Tibial artery (tissue), 4 donors: ENCODE measurements at regions not wholly inside any gene's neighbourhood (a gene's known extent, or its start where the extent isn't known, plus 50 kb on each side); places are given as distances from the start of the nearest gene placed in this dataset.

Experiments
- DNase-seq, 2 donors: peaks; one replicate each; pipeline ENCODE4 v3.0.0-alpha.2; 2019
- H3K27ac ChIP-seq, 2 donors: fragments of 200-600 bp; sonication (generic) in 1 of 2; 1 replicate in 1 of 2; 2 replicates in 1 of 2; pipeline ENCODE4 v1.5.1; 2018 to 2019; ENCODE audit warnings: mild to moderate bottlenecking in 1 of 2
- H3K27me3 ChIP-seq, 2 donors: fragments of 200-600 bp; sonication (generic) in 1 of 2; one replicate each; pipeline versions ENCODE4 v1.5.1 to v1.6.0; 2016 to 2019
- H3K36me3 ChIP-seq, 3 donors: fragments of 200-600 bp; sonication (generic) in 2 of 3; one replicate each; pipeline ENCODE4 v1.5.1; 2016 to 2019; ENCODE audit warnings: mild to moderate bottlenecking in 2 of 3
- H3K4me1 ChIP-seq, 4 donors: fragments of 200-600 bp; sonication (generic) in 2 of 4; 1 replicate in 3 of 4; 2 replicates in 1 of 4; pipeline ENCODE4 v1.5.1; 2016 to 2019
- H3K4me3 ChIP-seq, 2 donors: fragments of 200-600 bp; sonication (generic) in 1 of 2; 1 replicate in 1 of 2; 2 replicates in 1 of 2; pipeline ENCODE4 v1.5.1; 2018 to 2019; ENCODE audit warnings: mild to moderate bottlenecking in 2 of 2
- H3K9me3 ChIP-seq, 3 donors: fragments of 200-600 bp; sonication (generic) in 1 of 3; one replicate each; pipeline ENCODE4 v1.5.1; 2016 to 2019
- intact Hi-C: fragments of 100-400 bp; cut with DNase I; formaldehyde crosslinking; loops from one replicate; pipeline ENCODE4 v1.15.0; 2023; ENCODE audit warnings: low total_unique reads
- TF ChIP-seq, protein P1 (sequence below), 2 experiments: fragments of 200-600 bp in 1 of 2; fragments of 450-650 bp in 1 of 2; IDR thresholded peaks; one replicate each; pipeline ENCODE4 v1.5.1; 2017 to 2019; ENCODE audit warnings: antibody characterized with exemption in 2 of 2, mild to moderate bottlenecking in 1 of 2, moderate library complexity in 1 of 2

GRCh38 chr6:76639941-76640340 lies 567.5 kb upstream of the IMPG1 start:
- no peaks in the 10 kb centered on the region for H3K27me3 ChIP-seq
- intact Hi-C loops = no loop called here
- TF ChIP-seq, protein P1, sequence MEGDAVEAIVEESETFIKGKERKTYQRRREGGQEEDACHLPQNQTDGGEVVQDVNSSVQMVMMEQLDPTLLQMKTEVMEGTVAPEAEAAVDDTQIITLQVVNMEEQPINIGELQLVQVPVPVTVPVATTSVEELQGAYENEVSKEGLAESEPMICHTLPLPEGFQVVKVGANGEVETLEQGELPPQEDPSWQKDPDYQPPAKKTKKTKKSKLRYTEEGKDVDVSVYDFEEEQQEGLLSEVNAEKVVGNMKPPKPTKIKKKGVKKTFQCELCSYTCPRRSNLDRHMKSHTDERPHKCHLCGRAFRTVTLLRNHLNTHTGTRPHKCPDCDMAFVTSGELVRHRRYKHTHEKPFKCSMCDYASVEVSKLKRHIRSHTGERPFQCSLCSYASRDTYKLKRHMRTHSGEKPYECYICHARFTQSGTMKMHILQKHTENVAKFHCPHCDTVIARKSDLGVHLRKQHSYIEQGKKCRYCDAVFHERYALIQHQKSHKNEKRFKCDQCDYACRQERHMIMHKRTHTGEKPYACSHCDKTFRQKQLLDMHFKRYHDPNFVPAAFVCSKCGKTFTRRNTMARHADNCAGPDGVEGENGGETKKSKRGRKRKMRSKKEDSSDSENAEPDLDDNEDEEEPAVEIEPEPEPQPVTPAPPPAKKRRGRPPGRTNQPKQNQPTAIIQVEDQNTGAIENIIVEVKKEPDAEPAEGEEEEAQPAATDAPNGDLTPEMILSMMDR (IDR thresholded peaks at IDR 0.05) = no peak

GRCh38 chr6:76634695-76635094 lies 562.2 kb upstream of the IMPG1 start:
- intact Hi-C loops = no loop called here
- no peaks in the 10 kb centered on the region for H3K4me1 ChIP-seq

More at GRCh38 chr6:76639941-76640340, 567.5 kb upstream of the IMPG1 start:
- no peak overlapping the region for H3K4me3 ChIP-seq
- no peak for DNase-seq
- H3K4me1 ChIP-seq = no peaks in the 10 kb centered on the region
- no peaks in the 10 kb centered on the region for H3K36me3 ChIP-seq
- H3K9me3 ChIP-seq = no peaks in the 10 kb centered on the region
- no peak overlapping the region for H3K27ac ChIP-seq

DNA sequence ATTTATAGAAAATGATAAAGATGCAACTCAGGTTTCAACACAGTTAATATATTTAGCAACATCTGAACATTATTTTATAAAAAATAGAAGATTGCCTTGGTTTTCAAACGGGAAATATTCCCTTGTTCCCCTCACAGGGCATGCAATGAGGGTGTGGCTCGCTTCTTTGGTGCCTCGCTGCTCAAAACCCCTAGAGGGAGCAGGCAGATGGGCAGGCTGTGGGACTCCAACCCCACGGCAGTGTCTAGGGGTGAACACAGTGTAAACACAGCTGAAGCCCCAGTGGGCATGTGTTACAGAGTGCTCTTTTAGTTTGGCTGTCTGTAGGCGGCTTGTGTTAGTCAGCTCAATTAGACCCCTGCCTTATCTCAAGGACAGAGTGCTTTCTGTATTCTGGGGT lies 560.8 kb upstream of the IMPG1 start:
- H3K27me3 ChIP-seq = no peaks in the 10 kb centered on the region
- H3K9me3 ChIP-seq = no peaks in the 10 kb centered on the region
- H3K36me3 ChIP-seq = no peaks in the 10 kb centered on the region
- H3K4me1 ChIP-seq = no peaks in the 10 kb centered on the region
- intact Hi-C loops = no loop called here
- TF ChIP-seq, protein P1 (IDR thresholded peaks at IDR 0.05) = no peak
- no peak for DNase-seq
- H3K4me3 ChIP-seq = no peak overlapping the region
- H3K27ac ChIP-seq = no peak overlapping the region

More at GRCh38 chr6:76634695-76635094, 562.2 kb upstream of the IMPG1 start:
- H3K4me3 ChIP-seq = no peak overlapping the region
- H3K27ac ChIP-seq = no peak overlapping the region
- TF ChIP-seq, protein P1 (IDR thresholded peaks at IDR 0.05) = no peak
- DNase-seq = no peak
- no peaks in the 10 kb centered on the region for H3K27me3 ChIP-seq
- H3K9me3 ChIP-seq = no peaks in the 10 kb centered on the region
- H3K36me3 ChIP-seq = no peaks in the 10 kb centered on the region

- Histone ChIP-seq H3K4me1 (no peaks in the 10 kb centered on the region), H3K27me3 (no peaks in the 10 kb centered on the region), H3K36me3 (no peaks in the 10 kb centered on the region), H3K4me3 (no peak overlapping the region), H3K9me3 (no peaks in the 10 kb centered on the region), H3K27ac (no peak overlapping the region)
- intact Hi-C loops = no loop called here
- TF ChIP-seq, protein P1 (IDR thresholded peaks at IDR 0.05) = no peak
- DNase-seq = no peak
These were observed 559.2 kb upstream of the IMPG1 start for GRCh38 chr6:76631622-76632021.

DNA sequence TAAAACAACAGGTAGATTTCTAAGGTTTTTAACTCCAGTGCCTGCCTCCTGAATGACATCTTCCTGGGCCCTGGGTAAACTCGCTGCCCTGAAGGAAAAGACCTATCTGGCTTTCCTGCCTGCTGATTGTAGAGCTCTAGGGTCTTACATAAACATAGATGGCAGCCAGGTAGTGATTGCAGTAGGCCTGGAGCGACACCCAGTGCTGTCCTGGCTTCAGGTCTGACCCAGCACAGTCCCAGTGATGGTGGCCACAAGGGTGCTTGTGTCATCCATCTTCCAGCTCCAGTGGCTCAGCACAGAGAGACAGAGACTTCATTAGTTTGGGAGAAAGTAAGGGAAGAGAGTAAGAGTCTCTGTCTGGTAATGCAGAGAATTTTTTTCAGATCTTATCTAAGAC lies 542.9 kb upstream of the IMPG1 start:
- no peak for DNase-seq
- TF ChIP-seq, protein P1 (IDR thresholded peaks at IDR 0.05) = no peak
- Histone ChIP-seq H3K27ac (no peak overlapping the region), H3K4me1 (no peaks in the 10 kb centered on the region), H3K27me3 (no peaks in the 10 kb centered on the region), H3K36me3 (no peaks in the 10 kb centered on the region), H3K4me3 (no peak overlapping the region), H3K9me3 (no peaks in the 10 kb centered on the region)
- intact Hi-C loops = no loop called here

DNA sequence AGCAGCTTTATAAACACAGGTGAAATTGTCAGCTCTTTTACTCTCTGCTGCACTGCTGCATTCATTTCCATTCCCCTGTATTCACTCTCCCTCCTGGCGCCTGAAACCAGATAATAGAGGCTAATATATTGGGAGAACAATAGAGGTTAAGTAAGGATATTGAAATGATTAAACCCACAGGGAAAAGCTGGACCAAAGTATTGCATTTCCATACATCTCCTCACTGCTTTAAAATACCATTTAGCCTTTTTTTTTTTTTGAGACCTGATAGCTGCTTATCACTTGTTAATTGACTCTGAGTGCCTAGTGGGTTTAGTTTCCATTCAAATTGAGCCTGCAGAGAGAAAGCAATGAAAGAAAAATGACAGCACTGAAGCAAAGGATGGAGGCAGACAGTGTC lies 540.5 kb upstream of the IMPG1 start:
- Histone ChIP-seq H3K27me3 (no peaks in the 10 kb centered on the region), H3K27ac (no peak overlapping the region), H3K36me3 (no peaks in the 10 kb centered on the region), H3K4me1 (no peaks in the 10 kb centered on the region), H3K9me3 (no peaks in the 10 kb centered on the region), H3K4me3 (no peak overlapping the region)
- intact Hi-C loops = no loop called here
- TF ChIP-seq, protein P1 (IDR thresholded peaks at IDR 0.05) = no peak
- DNase-seq = no peak
